ENCODE measurements at regions not wholly inside any gene's neighbourhood (a gene's known extent, or its start where the extent isn't known, plus 50 kb on each side); places are given as distances from the start of the nearest gene placed in this dataset.

- POLR2A ChIA-PET (ENCODE audit: low non-redundant PET) = no interaction called here
- DNase-seq (ENCODE audit: low spot score) = no peak
- CTCF ChIA-PET = no interaction called here
- no peak for TF ChIP-seq CTCF (conservative IDR thresholded peaks at IDR 0.05; ENCODE audit: low read depth)
- no peak overlapping the region for H3K27ac ChIP-seq
Observed at GRCh38 chr1:157189986-157190982, 52.1 kb upstream of the ETV3 start.

GRCh38 chr1:157189096-157189495 is 50.9 kb upstream of the ETV3 start:
- ChIA-PET CTCF (no interaction called here), POLR2A (ENCODE audit: low non-redundant PET) (no interaction called here)
- no peak for TF ChIP-seq CTCF (conservative IDR thresholded peaks at IDR 0.05; ENCODE audit: low read depth)
- H3K27ac ChIP-seq = no peak overlapping the region
- DNase-seq (ENCODE audit: low spot score) = no peak

Measured in RWPE1 (cell line).